Caki2 (cell line): ENCODE measurements at regions not wholly inside any gene's neighbourhood (a gene's known extent, or its start where the extent isn't known, plus 50 kb on each side); places are given as distances from the start of the nearest gene placed in this dataset.

Experiments
- DNase-seq: peaks from one replicate; pipeline ENCODE4 v3.0.0-alpha.2; 2015; ENCODE audit warnings: low read depth
- in situ Hi-C: cut with HindIII; loops from 2 replicates; pipeline ENCODE4 v1.10.0; 2016; ENCODE audit warnings: low sequenced_read_pairs, low pct_unique_long_range_greater_than_20kb, mixed read lengths

DNA sequence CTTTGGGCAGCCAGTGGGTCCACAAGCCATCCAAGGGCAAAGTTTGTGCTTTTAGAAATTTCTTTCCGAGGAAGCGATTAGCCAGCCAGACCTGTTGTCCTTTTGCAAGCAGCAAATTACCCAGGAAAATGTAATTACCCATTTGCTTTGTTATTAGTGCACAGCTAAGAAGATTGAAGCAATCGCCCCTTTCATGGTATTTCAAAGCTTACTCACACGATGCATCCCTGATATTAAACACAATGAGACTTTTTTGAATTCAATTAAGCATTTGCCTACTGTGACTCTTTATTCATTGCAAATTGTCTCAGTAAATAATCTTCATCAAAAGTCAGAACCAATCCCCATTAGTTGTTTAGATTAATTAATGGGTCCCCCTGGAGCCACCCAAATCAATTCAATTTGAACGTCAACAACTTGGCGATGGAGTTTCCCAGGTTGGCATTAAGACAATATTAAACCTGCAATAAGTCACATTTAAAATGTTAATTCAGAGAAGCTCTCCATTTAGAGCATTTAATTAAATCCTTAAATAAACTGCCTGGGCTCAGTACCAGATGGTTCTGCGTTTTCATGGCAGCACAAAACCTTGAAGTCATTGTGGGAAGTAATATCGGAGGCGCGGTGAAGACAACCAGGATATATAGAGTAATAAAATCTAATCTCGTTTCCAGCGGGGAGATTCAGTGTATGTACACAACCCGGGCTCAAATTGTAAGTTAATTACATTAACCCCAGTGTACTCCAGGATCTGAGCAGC lies 366.2 kb upstream of the TNRC6C start:
- in situ Hi-C loops, result no loop called here
- no peak for DNase-seq

DNA sequence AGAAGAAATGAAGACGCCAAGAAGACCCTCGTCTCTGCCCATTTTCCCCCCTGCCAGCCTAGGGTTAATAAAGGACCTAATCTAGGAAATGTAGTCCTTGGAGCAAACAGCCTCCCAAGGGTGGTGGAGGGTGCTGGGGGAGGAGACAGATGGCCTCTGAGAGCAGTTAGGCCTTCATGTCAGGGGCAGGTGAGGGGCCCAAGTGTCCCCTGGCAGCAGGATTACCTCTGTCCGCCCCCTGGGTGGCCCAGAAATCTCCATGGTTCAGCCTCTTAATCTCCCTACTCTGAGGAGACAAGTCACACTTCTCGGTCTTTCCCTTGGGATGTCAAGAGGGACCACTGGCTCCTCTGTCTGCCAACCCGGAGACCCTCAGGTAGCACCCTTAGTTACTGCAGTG lies 365.4 kb upstream of the TNRC6C start:
- in situ Hi-C loops, result no loop called here
- no peak for DNase-seq

DNA sequence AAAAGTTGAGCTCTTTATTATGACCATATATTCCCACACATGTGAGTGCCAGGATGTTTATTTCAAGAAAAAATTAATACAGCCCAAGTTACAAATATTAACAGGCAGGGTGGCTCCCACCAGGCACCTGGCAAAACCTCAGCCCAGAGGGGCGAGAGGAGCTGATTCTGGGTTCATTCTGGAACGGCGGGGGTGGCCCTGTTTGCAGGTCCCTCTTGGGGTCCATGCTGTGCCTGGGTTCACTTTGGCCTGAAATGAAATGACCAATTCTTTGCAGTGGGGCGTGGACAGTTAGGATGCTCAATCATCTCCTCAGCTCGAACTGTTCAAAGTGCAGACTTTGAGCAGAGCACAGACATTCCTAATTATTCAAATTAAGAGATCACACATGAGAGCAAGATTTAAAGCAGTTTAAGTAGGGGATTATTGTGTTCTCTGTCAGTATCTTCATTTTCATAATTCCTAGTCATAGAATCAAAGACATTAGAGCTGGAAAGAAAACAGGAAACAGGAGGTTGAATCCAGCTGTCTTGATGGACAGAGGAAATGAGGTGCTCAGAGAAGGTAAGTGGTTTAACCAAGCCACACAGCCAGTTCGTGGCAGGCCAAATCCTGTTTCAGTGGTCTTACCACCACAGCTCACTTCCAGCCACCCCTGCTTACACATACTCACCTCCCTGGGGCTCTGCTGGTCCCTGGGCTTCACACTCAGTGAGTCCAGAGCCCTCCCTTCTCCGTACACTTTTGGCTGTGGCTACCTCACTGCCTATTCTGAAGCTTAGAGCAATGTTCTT lies 363.9 kb upstream of the TNRC6C start:
- in situ Hi-C loops, result no loop called here

DNA sequence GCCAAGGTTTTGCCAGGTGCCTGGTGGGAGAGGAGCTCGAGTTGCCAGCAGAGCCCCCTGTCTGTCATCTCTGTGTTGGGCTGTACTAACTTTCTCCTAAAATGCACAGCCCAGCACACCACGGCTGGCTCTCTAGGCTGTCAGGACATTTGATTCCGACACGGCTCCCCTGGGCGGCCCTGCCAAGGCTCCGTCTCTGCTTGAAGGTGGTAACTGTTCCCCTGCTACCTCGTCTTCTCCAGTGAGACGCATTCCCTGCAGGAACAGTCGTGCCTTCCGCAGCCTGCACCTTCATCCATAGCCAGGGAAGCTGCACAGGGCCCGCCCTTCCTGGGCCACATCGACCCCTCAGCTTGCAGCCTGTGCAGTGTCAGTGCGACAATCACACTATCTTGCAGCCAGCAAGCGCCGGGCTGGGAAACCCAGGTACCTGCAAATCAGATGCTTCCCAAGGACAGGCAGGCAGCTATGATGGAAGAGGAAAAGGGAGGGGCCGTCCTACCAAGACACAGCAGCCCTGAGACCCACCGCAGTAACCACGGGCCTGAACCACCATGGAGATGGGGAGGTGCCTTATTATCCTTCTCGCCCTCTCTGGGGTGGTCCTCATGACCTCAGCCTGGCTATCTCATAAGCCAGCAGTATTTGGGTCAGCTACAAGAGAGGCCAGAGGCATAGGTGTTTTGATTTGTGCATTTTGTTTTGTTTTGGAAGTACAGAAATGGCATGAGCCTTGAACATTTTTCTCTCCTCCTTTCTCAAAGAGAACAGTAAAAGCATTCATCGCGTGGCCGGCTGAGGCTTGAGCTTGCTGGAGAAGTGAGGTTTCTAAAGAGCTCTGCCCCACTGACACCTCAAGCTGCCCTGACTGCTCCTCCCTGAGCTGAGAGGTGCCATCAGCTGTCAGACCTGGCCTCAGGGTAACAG lies 361.7 kb upstream of the TNRC6C start:
- no peak for DNase-seq
- in situ Hi-C loops, result no loop called here

More for the DNA sequence above, 363.9 kb upstream of the TNRC6C start:
- no peak for DNase-seq

DNA sequence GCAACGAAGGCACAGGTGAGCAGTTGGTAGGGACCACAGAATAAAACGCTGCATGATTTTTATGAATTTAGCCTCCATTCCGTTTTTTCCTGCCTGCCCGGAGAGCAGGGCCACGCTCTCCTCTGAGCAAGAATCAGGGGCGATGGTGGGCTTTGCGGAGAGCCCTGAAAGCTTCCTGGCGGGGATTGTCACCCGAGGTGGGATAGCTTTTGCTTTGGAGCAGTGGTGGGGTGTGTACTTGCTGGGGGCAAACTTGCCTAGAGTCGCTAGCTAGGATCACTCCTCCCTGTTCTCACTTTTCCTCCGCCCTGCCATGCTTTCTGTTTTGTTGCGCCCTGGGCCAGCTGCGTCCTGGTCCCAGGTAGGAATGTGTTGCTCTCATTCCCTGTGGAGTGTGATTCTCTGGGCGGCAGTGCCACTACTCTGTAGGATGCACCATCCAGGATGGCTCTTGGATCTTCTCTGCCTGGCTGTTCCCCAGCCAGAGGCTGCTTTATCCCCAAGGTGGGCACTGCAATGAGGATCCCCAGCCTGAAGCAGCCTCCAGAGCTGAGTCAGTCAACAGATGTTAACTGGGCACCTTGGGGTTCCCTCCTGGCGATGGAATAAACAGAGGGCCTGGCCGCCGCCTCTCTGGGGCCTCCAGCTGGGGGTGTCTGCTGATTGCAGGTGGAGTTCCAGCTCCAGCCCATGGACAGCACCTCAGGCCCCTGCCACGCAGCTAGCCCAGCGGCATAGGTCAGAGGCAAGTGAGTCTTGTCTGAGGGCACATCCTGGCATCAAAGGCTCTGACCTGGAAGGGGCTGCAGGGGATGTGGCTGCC lies 360.9 kb upstream of the TNRC6C start:
- in situ Hi-C loops, result no loop called here
- DNase-seq, result no peak

DNA sequence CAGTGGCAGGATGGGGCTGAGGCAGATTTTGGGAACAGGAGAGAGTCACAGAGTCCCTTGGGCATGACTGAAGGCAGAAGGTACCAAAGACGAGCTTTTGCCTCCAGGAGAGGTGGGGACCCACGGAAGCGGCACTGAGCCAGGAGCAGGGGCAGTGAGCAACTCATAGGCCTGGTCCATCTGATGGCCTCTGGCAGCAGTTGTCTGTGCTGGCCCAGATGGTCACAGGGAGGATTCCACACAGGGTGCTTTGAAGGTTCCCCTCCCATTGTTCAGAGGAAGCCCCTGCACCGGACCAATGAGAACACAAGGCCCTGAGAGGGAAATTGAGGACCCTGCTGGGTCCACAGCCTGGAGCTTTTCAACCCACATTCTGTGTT lies 360.3 kb upstream of the TNRC6C start:
- in situ Hi-C loops, result no loop called here

DNA sequence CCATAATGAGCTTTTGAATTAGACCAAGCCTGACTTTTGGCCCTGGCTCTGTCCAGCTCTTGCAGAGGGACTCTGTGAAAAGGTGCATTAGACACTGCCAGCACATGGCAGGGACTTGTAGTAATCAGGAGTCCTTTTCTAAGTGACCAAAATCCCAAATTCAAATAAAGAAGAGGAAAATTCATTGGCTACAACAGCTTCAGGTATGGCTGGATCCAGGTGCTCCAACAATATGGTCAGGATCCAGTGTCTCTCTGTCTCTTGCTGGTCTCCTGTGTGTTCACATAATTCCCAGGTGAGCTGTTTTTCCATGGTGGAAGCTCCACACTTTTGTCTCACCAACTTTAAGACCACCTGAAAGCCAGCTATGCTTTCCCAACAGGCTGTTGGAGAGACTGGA lies 358.8 kb upstream of the TNRC6C start:
- in situ Hi-C loops, result no loop called here
- no peak for DNase-seq

More for the DNA sequence above, 360.3 kb upstream of the TNRC6C start:
- DNase-seq, result no peak

DNA sequence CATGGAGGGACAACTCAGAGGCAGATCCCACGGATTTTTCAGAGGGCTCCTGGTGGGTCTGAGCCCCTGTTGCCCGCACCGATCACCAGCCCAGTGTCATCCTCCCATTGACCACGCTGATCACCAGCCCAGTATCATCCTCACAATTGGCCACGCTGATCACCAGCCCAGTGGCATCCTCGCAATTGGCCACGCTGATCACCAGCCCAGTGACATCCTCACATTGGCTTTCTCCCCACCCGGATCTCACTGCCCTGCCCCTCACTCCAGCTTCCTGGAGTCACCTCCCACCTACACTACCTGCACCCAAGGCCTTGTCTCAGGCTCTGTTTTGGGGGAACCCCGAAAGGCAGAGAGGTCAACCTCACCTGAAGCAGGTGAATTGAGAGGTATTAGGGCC lies 358.2 kb upstream of the TNRC6C start:
- DNase-seq, result no peak
- in situ Hi-C loops, result no loop called here

DNA sequence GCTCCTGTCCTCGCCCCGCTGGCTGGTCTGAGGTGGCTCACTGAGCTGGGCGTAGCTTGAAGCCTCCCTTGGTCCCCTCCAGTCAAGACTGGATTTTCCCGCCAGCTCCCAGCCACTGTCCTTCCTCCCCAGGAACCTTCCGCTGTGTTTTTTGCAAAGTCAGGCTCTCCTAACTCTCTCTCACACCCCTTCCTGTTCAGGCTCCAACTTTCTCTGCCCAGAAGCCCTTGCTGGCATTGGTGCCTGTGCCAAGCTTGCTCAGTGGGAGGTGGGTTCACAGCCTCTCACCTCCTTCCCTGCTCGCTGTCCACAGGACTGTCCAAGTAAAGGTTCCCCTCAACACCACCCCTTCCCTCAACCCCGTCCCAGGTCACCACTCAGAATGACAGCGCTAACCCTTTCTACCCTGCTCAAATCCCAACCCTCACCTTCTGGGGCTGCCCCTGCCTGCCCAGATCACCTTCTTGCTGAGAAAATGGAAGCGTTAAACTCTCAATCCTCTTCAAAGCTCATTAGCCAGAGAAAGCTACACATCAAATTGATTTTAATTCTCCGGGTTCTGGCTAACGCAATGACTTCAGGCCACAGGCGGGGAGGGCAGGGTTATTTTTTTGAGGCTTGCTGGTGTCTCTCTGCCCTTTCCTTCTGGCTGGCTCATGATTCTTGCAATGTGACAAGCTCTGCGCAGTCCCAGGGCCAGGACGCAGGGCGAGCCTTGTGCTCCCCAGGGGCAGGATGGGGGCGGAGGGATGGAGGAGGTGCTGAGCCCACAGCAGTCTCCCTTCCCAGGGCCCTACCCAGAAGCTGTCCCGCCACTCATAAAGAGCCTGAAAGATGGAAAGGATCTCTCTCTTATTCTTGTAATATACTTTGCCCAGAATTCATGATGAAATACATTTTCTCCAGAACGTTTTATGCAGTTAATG lies 357.2 kb upstream of the TNRC6C start:
- DNase-seq, result no peak
- in situ Hi-C loops, result no loop called here

DNA sequence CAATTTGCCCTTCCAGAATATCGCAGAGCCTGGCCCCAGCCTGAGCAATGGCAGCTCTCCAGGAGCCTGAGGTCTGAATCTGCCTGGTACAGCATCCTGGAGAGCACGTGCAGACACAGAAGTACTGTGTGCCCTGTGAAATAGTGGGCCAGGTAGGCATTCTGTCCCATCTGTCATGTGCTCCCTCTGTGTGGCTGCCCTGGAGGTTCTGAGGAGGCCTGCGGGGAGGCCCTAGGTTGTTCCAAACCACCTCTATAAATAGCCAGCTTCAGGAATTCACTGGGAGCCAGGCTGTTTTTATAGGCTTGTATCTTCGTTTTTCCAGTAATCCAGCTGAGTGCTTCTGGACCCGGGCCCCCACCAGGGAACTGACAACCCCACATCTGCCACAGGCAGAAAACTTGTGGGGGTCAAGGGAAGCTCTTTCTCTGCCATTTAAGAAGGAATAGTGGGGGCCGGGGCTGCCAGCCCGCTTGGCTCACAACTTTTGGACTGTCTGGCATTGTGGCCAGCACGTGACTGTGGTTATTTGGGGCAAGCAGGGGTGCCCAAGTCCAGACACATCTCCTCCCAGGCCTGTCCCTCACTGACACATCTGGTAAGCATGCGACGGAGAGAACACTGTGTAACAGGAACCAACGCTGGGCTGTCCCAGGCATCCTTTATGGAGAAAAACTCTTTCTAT lies 356.3 kb upstream of the TNRC6C start:
- in situ Hi-C loops, result no loop called here
- DNase-seq, result no peak

DNA sequence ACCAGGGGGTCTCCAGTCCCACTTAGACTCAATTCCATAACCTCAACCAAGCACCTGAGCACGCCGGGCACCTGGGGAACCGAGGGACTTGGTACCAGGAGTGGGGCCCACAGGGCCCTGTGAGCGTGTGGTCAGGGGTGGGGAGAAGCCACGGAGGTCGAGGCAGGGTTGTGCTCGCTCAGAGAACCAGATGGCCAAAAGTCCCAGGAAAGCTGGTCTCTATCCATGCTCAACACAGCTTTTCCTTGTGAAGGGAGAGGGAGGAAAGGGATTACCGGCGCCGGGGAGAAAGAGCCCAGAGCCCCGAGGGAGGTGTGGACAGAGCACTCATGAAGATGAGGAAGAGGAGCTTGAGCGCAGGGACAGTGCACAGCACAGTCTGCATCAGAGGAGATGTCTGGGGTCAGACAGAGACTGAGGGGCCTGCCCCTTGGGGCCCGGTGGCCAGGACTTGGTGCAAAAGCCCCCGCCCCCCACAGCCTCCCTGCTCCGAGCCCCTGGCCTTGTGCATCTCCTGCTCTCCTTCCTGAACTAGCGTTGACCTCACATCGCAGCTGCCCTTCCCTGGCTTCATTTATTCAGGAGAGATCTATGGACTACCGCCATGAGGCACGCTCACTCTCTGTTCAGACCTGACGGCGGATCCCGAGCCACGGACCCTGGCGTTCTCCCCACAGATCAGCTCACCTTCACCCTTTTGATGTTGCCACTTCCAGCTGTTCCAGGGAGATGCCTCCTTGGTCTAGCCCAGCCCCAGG lies 355.4 kb upstream of the TNRC6C start:
- DNase-seq, result no peak
- in situ Hi-C loops, result no loop called here

DNA sequence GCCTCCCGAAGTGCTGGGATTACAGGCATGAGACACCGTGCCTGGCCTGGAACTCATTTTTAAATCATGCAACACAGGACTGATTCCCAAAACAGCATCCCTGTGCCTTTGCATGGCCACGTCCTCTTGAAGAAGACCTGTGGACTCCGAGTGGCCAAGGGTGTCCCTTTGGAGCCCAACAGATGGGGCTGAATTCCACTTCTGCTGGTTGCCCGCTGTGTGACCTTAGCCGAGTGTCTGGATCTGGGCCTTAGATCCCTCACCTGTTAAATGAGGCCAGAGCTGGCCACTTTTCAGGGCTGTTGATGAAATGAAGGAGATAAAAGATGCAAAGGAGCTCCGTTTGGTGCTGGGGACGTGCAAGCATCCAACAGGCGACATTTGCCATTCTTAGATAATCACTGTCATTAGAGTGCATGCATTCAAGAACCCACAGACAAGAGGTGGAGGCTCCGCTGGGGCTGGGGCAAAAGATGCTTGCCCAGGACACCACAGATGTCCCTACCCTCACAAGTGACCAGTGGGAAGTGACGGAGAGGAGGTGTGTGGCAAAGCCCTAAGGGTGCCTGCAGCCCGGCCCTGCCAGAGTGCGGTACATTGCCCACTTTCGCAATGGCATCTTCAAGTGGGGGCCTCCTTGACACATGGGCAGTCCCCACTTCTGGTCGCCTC lies 354.1 kb upstream of the TNRC6C start:
- in situ Hi-C loops, result no loop called here
- DNase-seq, result no peak

DNA sequence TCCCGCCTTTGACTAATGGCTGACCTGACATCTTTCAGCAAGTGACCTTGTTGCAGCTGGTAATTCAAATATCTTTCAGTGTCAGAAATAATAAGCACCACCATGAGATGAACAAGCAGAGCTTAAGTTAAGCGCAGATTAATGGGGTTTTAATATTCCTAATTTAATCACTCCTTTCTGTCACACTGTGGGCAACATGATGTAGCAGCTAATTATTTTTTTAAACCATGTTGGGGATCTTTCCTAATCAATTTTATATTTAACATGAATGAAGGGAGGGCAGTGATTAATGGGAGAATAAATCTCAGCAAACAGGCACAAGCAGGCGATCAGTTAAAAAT lies 353.6 kb upstream of the TNRC6C start:
- in situ Hi-C loops, result no loop called here

DNA sequence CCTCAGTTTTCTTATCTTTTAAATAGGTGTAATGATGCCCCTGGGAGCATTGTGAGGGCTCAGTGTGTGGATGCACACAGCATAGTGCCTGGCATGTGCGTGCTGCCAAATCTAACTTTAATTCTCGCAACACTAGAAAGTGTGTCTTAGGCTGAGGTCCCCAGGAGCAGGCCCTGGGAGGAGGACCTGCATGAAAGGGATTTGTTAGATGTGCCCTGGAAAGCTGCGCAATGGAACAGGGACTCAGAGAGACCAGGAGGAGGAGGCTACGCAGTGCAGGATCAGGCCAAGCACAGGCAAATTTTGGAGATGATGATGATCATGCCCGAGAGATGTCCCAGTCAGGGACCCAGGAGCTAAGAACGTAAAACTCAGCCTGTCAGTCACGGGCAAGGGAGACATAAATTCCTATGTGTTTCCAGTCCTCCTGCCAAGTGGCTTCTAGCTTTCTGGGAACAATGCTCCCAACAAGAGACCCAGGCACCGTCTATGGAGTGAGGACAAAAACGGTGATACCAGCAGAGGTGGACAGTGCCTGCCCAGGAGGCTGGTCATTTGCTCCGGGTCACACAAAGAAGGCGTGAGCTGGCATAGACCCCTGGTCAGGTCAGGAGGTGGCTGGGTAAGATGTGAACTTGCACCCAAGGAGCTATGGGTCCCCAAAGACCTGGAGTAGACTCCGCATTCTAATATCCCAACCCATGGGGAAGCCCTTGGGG lies 352.2 kb upstream of the TNRC6C start:
- DNase-seq, result no peak

More for the DNA sequence above, 353.6 kb upstream of the TNRC6C start:
- DNase-seq, result no peak

DNA sequence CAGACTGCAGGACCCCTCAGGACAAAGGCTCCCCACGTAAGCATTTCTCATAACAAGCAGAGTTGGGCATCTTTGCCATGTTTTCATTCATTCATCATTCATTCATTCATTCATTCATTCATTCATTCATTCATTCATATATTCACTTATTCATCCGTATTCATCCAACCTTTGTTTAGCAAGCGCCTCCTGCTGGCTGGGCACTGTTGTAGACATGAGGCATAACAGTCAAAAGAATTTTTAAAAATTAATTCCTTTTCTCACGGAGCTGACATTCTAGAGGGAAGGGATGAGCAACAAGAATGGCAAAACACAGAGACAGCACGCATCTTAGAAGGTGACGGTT lies 351.7 kb upstream of the TNRC6C start:
- in situ Hi-C loops, result no loop called here
- no peak for DNase-seq

More for the DNA sequence above, 352.2 kb upstream of the TNRC6C start:
- in situ Hi-C loops, result no loop called here
